Activated naive CD8-positive, alpha-beta T cell treated with anti-CD3 and anti-CD28 coated beads for 36 hours (primary cell): ENCODE measurements at regions not wholly inside any gene's neighbourhood (a gene's known extent, or its start where the extent isn't known, plus 50 kb on each side); places are given as distances from the start of the nearest gene placed in this dataset.

Experiments used
- DNase-seq: peaks from one replicate; pipeline ENCODE4 v3.0.0; 2021
- H3K27ac Mint-ChIP-seq: one replicate; pipeline ENCODE4 v1.8.0; 2022; ENCODE audit warnings: mild to moderate bottlenecking, moderate library complexity, mixed read lengths
- H3K27me3 Mint-ChIP-seq: one replicate; pipeline ENCODE4 v1.8.0; 2022; ENCODE audit warnings: mild to moderate bottlenecking, mixed read lengths
- H3K36me3 Mint-ChIP-seq: one replicate; pipeline ENCODE4 v1.8.0; 2021; ENCODE audit warnings: mild to moderate bottlenecking, mixed read lengths
- H3K4me1 Mint-ChIP-seq: one replicate; pipeline ENCODE4 v1.8.0; 2021; ENCODE audit warnings: mixed read lengths
- H3K4me3 Mint-ChIP-seq: one replicate; pipeline ENCODE4 v1.8.0; 2022; ENCODE audit warnings: mild to moderate bottlenecking, moderate library complexity, mixed read lengths
- H3K9me3 Mint-ChIP-seq: one replicate; pipeline ENCODE4 v1.8.0; 2022; ENCODE audit warnings: mixed read lengths

DNA sequence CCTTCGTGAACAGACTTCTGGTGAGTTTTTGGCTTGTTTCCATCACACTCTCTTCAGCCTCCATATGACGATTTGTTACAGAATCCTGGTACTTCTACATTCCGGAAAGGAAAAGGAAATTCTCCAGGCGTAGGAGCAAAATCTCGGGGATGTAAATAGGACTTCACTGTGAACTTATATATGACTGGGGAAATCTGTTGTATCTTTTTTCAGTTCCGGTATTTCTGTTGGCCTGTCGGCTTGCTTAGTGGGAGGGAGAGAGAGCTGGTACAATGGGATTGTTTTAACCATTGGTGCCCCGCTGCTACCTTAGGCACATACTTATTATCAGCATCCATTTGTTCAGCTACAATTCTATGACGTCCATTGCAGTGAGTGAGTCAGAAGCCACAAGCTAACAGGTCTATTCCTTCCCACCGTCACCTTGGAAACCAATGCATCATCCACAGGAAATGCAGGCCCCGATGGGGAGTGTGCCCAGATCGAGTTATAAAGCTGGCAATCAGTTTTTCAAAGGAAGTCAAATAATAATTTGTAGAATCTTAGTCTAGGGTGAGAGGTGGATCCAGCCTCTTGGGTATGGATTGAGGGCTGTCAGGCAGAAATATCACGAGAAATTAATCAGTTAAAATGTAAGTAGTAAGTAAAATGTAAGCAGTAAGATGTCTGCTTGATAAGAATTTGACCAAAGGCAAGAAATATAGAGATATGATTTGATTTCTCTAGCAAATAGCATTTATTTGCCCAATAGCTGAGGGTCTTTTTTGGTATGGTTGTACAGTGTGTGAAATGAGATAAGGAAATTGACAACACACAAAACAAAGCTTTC is 92.0 kb upstream of the MKLN1 start:
- H3K27ac Mint-ChIP-seq, result peak overlapping the region; percentile 98
- H3K27me3 Mint-ChIP-seq, result no peaks in the 10 kb centered on the region
- peaks cover 63% of the 10 kb centered on the region for H3K4me1 Mint-ChIP-seq
- H3K9me3 Mint-ChIP-seq, result no peaks in the 10 kb centered on the region
- H3K36me3 Mint-ChIP-seq, result peaks cover 10% of the 10 kb centered on the region
- peak overlapping the region; percentile 54 for H3K4me3 Mint-ChIP-seq
- DNase-seq, result peak; percentile 81

- no peak for DNase-seq
- no peak overlapping the region for H3K4me3 Mint-ChIP-seq
- H3K27me3 Mint-ChIP-seq, result no peaks in the 10 kb centered on the region
- H3K9me3 Mint-ChIP-seq, result no peaks in the 10 kb centered on the region
- H3K4me1 Mint-ChIP-seq, result peaks cover 61% of the 10 kb centered on the region
- H3K27ac Mint-ChIP-seq, result peak overlapping the region; percentile 98
- H3K36me3 Mint-ChIP-seq, result peaks cover 10% of the 10 kb centered on the region
Observed at GRCh38 chr7:131236318-131236672, 91.4 kb upstream of the MKLN1 start.

DNA sequence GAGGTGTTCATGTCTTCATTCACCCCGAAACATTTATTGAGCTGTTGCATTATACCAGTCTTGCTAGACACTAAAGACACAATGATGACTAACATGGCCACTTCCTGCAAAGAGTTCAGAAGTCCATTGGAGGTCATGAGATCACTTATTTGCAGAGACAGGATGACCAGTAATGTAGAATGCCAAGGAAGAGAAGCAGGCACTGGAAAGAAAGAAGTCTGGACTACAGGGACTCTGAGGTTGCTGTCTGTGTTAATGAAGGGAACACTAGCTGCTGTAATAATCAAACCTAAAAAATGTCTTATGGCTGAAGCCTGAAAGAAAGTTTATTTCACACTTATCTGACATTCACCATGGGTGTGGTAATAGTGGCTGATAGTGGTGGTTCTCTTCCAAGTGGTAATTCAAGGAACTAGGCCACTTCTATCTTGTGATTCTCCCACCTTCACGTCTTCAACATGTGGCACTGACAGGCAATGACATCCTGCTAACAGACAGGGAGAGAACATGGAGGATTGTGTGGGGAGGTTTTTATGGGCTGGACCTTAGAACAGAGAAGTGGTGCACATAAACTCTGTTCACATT is 89.2 kb upstream of the MKLN1 start:
- DNase-seq, result no peak
- H3K36me3 Mint-ChIP-seq, result peaks cover 6% of the 10 kb centered on the region
- H3K4me3 Mint-ChIP-seq, result no peak overlapping the region
- H3K27me3 Mint-ChIP-seq, result no peaks in the 10 kb centered on the region
- H3K4me1 Mint-ChIP-seq, result peaks cover 48% of the 10 kb centered on the region
- H3K9me3 Mint-ChIP-seq, result no peaks in the 10 kb centered on the region
- peak overlapping the region; percentile 49 for H3K27ac Mint-ChIP-seq

DNA sequence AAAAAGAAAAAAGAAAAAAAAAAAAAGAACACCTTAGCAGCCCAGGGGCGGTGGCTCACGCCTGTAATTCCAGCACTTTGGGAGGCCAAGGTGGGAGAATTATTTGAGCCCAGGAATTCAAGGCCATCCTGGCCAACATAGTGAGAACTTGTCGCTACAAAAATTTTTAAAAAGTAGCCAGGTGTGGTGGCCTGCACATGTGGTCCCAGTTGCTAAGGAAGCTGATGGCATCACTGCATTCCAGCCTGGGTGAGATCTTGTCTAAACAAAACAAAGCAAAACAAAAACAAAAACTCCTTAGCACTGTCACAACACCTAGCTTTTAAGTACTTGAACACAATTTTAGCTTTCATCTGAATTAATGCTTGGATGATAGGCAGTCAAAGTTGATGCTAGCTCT is 86.3 kb upstream of the MKLN1 start:
- no peak overlapping the region for H3K27ac Mint-ChIP-seq
- H3K27me3 Mint-ChIP-seq, result no peaks in the 10 kb centered on the region
- no peaks in the 10 kb centered on the region for H3K9me3 Mint-ChIP-seq
- no peak for DNase-seq
- peaks cover 24% of the 10 kb centered on the region for H3K4me1 Mint-ChIP-seq
- H3K36me3 Mint-ChIP-seq, result peaks cover 3% of the 10 kb centered on the region
- no peak overlapping the region for H3K4me3 Mint-ChIP-seq

- H3K27ac Mint-ChIP-seq, result no peak overlapping the region
Observed at GRCh38 chr7:131242123-131242650, 85.5 kb upstream of the MKLN1 start.

DNA sequence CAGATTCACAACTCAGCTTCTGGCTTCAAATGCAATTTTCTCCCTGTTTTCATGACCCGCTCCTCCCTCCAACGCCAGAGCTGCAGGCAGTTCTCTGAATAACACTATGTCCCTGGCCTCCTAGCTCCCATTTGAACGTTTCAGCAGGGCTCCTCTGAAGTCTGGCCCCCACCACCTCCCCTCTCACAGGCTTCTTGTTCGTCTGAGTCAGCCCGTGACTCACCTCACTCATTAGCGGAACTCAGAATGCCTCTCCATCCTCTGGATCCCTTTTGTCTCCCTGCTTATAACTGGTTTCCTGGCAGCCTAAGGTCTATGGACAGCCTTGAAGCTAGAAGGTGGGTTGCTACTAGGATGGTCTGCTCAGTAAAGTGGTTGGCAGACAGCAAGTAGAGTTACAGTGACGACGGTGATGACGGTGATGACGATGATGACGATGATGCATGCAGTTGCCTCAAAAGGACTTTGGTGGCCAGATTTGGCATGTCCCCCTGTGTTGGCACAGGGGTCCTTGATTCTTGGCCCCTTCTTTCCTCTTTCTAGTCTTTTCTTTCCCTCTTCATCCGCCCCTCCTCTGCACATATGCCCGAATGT is 83.3 kb upstream of the MKLN1 start:
- Mint-ChIP-seq H3K27ac (no peak overlapping the region), H3K27me3 (no peaks in the 10 kb centered on the region)

More at GRCh38 chr7:131242123-131242650, 85.5 kb upstream of the MKLN1 start:
- Mint-ChIP-seq H3K4me3 (no peak overlapping the region), H3K4me1 (peaks cover 16% of the 10 kb centered on the region), H3K9me3 (no peaks in the 10 kb centered on the region), H3K36me3 (no peaks in the 10 kb centered on the region), H3K27me3 (no peaks in the 10 kb centered on the region)
- DNase-seq, result no peak

GRCh38 chr7:131249003-131249402 is 78.7 kb upstream of the MKLN1 start:
- Mint-ChIP-seq H3K4me1 (peaks cover 2% of the 10 kb centered on the region), H3K4me3 (no peak overlapping the region), H3K27me3 (no peaks in the 10 kb centered on the region), H3K27ac (no peak overlapping the region), H3K36me3 (no peaks in the 10 kb centered on the region), H3K9me3 (peaks cover 5% of the 10 kb centered on the region)
- no peak for DNase-seq

More for the DNA sequence above, 83.3 kb upstream of the MKLN1 start:
- H3K4me1 Mint-ChIP-seq, result no peaks in the 10 kb centered on the region
- no peak for DNase-seq
- H3K4me3 Mint-ChIP-seq, result no peak overlapping the region
- H3K9me3 Mint-ChIP-seq, result no peaks in the 10 kb centered on the region
- no peaks in the 10 kb centered on the region for H3K36me3 Mint-ChIP-seq

DNA sequence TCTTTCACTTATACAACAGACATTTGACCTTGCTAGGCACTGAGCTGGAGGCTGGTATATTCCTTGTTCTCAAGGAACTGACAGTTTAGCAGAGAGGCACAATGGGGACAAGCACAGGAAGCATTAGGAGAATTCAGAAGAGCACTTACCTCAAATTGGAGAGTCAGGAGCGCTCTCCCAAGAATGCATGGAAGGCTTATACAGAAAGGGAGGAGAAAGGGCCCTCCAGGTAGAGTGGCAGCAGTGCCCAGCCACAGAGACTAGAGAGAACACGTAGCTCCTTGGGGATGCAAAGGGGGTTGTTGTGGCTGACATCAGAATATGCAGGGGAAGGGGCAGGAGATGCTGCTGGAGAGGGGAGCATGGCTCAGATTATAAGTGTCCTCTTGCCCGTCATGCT is 78.2 kb upstream of the MKLN1 start:
- H3K4me1 Mint-ChIP-seq, result peaks cover 2% of the 10 kb centered on the region
- no peak for DNase-seq
- no peak overlapping the region for H3K4me3 Mint-ChIP-seq
- H3K27me3 Mint-ChIP-seq, result no peaks in the 10 kb centered on the region
- H3K27ac Mint-ChIP-seq, result no peak overlapping the region
- H3K36me3 Mint-ChIP-seq, result no peaks in the 10 kb centered on the region
- H3K9me3 Mint-ChIP-seq, result peaks cover 9% of the 10 kb centered on the region

GRCh38 chr7:131250331-131250730 is 77.3 kb upstream of the MKLN1 start:
- DNase-seq, result no peak
- Mint-ChIP-seq H3K27me3 (no peaks in the 10 kb centered on the region), H3K9me3 (peaks cover 14% of the 10 kb centered on the region), H3K4me3 (no peak overlapping the region), H3K4me1 (peaks cover 2% of the 10 kb centered on the region), H3K27ac (no peak overlapping the region), H3K36me3 (peaks cover 5% of the 10 kb centered on the region)

DNA sequence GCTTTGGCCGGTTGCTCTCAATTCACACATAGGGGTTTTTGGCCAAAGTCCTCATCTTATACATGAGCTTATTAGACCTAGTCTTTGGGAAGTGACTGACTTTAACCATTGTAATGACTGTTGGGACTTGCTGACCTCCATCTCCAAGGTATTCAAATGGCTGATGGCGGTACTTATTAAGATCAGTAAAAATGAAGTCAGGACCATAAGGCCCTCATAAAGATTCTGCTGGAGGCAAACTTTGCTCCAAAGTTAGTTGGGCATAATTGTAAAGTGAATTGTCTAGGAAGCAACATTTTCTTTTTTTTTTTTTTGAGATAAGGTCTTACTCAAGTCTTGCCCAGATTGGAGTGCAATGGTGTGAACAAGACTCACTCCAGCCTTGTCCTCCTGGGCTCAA is 76.3 kb upstream of the MKLN1 start:
- H3K4me1 Mint-ChIP-seq, result peaks cover 2% of the 10 kb centered on the region
- H3K36me3 Mint-ChIP-seq, result peaks cover 5% of the 10 kb centered on the region
- H3K27ac Mint-ChIP-seq, result no peak overlapping the region

GRCh38 chr7:131252976-131253375 is 74.7 kb upstream of the MKLN1 start:
- peaks cover 5% of the 10 kb centered on the region for H3K36me3 Mint-ChIP-seq

More for the DNA sequence above, 76.3 kb upstream of the MKLN1 start:
- DNase-seq, result no peak
- Mint-ChIP-seq H3K27me3 (no peaks in the 10 kb centered on the region), H3K9me3 (peaks cover 14% of the 10 kb centered on the region), H3K4me3 (no peak overlapping the region)

DNA sequence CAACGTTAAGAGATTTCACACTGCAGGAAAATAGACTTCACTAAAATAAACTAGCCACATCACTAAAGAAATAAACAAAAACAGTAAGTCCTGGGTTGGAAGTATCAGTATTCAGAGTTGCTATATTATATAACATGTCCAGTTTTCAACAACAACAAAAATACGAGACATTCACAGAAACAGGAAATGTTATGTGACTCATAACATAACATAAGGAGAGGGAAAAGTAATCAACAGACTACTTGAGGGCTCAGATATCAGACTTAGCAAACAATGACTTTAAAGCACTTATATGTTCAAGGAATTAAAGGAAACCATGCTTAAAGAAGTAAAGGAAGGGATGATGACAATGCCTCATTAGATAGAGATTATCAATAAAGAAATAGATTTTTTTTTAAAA is 73.5 kb upstream of the MKLN1 start:
- DNase-seq, result no peak
- Mint-ChIP-seq H3K4me1 (peaks cover 2% of the 10 kb centered on the region), H3K36me3 (peaks cover 5% of the 10 kb centered on the region), H3K9me3 (peaks cover 14% of the 10 kb centered on the region), H3K27me3 (no peaks in the 10 kb centered on the region), H3K27ac (no peak overlapping the region), H3K4me3 (no peak overlapping the region)

More at GRCh38 chr7:131252976-131253375, 74.7 kb upstream of the MKLN1 start:
- Mint-ChIP-seq H3K4me3 (no peak overlapping the region), H3K9me3 (peaks cover 14% of the 10 kb centered on the region), H3K4me1 (peaks cover 2% of the 10 kb centered on the region), H3K27ac (no peak overlapping the region), H3K27me3 (no peaks in the 10 kb centered on the region)
- DNase-seq, result no peak

- Mint-ChIP-seq H3K9me3 (peaks cover 14% of the 10 kb centered on the region), H3K27me3 (no peaks in the 10 kb centered on the region), H3K27ac (no peak overlapping the region), H3K4me3 (no peak overlapping the region), H3K4me1 (peaks cover 2% of the 10 kb centered on the region), H3K36me3 (peaks cover 5% of the 10 kb centered on the region)
- no peak for DNase-seq
Observed at GRCh38 chr7:131255242-131255641, 72.4 kb upstream of the MKLN1 start.

DNA sequence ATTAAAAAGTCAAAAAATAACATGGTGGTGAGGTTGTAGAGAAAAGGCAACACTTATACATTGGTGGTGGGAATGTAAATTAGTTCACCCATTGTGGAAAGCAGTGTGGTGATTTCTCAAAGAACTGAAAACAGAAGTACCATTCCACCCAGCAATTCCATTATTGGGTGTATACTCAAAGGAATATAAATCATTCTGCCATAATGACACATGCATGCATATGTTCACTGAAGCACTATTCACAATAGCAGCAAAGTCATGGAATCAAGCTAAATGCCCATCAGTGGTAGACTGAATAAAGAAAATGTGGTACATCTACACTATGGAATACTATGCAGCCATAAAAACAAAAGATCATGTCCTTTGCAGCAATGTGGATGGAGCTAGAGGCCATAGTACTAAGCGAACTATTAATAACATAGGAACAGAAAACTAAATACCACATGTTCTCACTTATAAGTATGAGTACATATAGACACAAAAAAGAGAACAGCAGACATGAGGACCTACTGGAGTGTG is 66.1 kb upstream of the MKLN1 start:
- H3K36me3 Mint-ChIP-seq, result no peaks in the 10 kb centered on the region
- H3K27me3 Mint-ChIP-seq, result no peaks in the 10 kb centered on the region
- H3K9me3 Mint-ChIP-seq, result no peaks in the 10 kb centered on the region
- no peak overlapping the region for H3K27ac Mint-ChIP-seq
- peaks cover 2% of the 10 kb centered on the region for H3K4me1 Mint-ChIP-seq
- H3K4me3 Mint-ChIP-seq, result no peak overlapping the region
- DNase-seq, result no peak

DNA sequence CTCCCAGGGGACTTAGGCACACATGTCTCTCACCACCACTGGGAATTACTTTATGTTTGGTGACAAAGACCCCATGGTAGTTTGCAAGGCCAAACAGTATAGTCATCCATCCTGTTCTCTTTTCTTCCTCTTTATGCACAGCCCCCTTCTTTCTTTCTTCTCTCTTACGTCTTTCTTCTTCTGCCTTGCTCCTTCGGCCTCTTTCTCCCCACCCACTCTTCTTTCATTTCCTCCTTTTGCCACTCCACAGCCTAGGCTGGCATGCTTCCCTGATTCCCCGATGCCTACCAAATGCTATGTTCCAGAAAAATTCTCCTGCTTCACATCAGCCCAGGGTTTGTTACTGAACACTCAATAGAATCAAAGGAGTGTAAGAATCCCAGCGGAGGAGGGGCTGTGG is 62.4 kb upstream of the MKLN1 start:
- Mint-ChIP-seq H3K36me3 (no peaks in the 10 kb centered on the region), H3K4me3 (no peak overlapping the region), H3K4me1 (peaks cover 2% of the 10 kb centered on the region), H3K27me3 (no peaks in the 10 kb centered on the region), H3K9me3 (peaks cover 1% of the 10 kb centered on the region), H3K27ac (no peak overlapping the region)
- no peak for DNase-seq
